ENCODE measurements at regions not wholly inside any gene's neighbourhood (a gene's known extent, or its start where the extent isn't known, plus 50 kb on each side); places are given as distances from the start of the nearest gene placed in this dataset.

DNA sequence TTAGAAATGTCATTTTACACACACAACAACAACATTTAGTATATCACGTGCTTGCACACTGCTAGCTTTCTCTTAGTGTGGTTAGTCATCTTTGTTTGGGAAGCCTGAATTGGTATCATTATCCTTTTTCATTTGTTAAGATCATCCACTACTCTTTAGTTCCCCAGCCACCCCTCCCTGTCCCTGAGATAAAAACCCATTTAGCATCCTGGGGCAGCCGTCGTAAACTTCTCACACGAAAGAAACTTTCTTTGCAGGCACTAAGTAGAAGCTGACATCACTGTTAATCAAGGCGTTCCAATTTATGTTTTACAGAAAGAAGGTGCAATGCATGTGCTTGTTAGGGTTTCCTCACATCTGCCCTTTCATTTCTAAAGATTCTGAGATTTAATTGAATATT is 475.1 kb upstream of the FZD8 start:
- no peak overlapping the region for H3K27ac ChIP-seq

DNA sequence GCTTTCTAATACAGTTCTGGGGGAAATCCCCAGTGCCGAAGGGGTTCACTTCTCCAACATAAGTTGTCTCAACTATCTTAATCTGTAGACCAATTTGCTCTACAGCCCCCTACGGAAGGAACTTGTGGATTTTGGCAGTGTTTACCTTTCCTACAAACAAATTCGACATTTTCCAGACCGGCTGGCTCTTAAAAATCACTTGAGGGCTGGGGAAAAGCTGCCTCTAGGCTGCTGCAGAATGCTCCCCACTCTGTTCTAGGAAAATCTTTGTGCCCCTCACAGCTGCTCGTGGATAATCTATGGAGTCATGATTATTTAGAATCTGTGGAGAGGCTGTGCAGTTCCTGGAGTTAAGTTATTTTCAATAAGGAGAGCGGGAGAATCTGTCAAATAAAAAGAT is 474.6 kb upstream of the FZD8 start:
- H3K27me3 ChIP-seq = no peaks in the 10 kb centered on the region
- H3K9me3 ChIP-seq = no peaks in the 10 kb centered on the region
- intact Hi-C loops (cut with DNase I) = no loop called here
- no peaks in the 10 kb centered on the region for H3K4me1 ChIP-seq
- WGBS, 2 donors = 63 to 67% methylated on average over 6 of the region's 6 CpGs
- H3K36me3 ChIP-seq = no peaks in the 10 kb centered on the region
- H3K27ac ChIP-seq = no peak overlapping the region
- TF ChIP-seq, protein P1, sequence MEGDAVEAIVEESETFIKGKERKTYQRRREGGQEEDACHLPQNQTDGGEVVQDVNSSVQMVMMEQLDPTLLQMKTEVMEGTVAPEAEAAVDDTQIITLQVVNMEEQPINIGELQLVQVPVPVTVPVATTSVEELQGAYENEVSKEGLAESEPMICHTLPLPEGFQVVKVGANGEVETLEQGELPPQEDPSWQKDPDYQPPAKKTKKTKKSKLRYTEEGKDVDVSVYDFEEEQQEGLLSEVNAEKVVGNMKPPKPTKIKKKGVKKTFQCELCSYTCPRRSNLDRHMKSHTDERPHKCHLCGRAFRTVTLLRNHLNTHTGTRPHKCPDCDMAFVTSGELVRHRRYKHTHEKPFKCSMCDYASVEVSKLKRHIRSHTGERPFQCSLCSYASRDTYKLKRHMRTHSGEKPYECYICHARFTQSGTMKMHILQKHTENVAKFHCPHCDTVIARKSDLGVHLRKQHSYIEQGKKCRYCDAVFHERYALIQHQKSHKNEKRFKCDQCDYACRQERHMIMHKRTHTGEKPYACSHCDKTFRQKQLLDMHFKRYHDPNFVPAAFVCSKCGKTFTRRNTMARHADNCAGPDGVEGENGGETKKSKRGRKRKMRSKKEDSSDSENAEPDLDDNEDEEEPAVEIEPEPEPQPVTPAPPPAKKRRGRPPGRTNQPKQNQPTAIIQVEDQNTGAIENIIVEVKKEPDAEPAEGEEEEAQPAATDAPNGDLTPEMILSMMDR (IDR thresholded peaks at IDR 0.05) = no peak
- TF ChIP-seq POLR2A (IDR thresholded peaks at IDR 0.05) = no peak
- no peak for DNase-seq
- H3K4me3 ChIP-seq = no peak overlapping the region

More for the DNA sequence above, 475.1 kb upstream of the FZD8 start:
- WGBS, 2 donors = 78 to 90% methylated on average over 5 of the region's 5 CpGs
- Histone ChIP-seq H3K36me3 (no peaks in the 10 kb centered on the region), H3K9me3 (no peaks in the 10 kb centered on the region), H3K4me3 (no peak overlapping the region), H3K27me3 (no peaks in the 10 kb centered on the region), H3K4me1 (no peaks in the 10 kb centered on the region)
- DNase-seq = no peak
- TF ChIP-seq, protein P1 (IDR thresholded peaks at IDR 0.05) = no peak
- no peak for TF ChIP-seq POLR2A (IDR thresholded peaks at IDR 0.05)
- intact Hi-C loops (cut with DNase I) = no loop called here

DNA sequence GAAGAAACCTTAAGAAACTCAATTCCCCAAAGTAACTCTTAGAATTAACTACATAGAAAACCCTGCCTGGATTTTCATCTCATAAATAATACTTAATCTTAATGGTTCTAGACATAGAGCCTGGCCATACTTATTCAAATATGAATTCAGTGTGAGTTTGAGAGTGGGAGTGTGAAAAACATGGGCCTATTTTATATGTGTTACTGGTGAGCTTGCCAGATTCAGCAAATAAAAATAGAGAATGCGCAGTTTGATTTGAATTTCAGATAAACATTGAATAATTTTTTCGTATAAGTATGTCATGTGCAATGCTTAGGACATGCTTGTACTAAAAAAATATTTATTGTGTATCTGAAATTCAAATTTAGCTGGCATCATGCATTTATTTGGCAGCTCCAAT is 473.9 kb upstream of the FZD8 start:
- Histone ChIP-seq H3K4me1 (no peaks in the 10 kb centered on the region), H3K36me3 (no peaks in the 10 kb centered on the region)

DNA sequence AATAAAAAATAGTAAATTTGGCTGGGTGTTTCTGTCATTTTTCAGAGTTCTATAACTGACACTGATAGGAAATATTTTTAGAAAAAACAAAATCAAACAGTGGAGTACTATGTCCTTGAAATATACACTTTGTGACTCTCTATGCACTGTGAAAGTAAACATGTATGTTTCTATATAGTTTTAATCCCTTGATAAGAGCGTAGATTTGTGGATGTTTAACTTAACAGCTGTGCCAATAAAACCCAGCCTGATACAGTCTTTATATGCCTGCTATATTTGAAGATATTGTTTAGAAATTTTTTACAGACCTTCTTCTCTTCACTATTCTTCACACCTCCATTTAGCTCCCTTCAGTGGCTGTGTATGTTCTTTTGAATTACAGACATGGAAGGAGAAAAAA is 473.3 kb upstream of the FZD8 start:
- intact Hi-C loops (cut with DNase I) = no loop called here
- DNase-seq = no peak
- H3K9me3 ChIP-seq = no peaks in the 10 kb centered on the region
- TF ChIP-seq, protein P1 (IDR thresholded peaks at IDR 0.05) = no peak
- no peak for TF ChIP-seq POLR2A (IDR thresholded peaks at IDR 0.05)
- no peaks in the 10 kb centered on the region for H3K27me3 ChIP-seq
- WGBS, 2 donors = 76 to 81% methylated on average over 1 of the region's 1 CpG
- H3K36me3 ChIP-seq = no peaks in the 10 kb centered on the region
- H3K4me3 ChIP-seq = no peak overlapping the region
- no peaks in the 10 kb centered on the region for H3K4me1 ChIP-seq
- no peak overlapping the region for H3K27ac ChIP-seq

More for the DNA sequence above, 473.9 kb upstream of the FZD8 start:
- no peak for DNase-seq
- Histone ChIP-seq H3K27ac (no peak overlapping the region), H3K4me3 (no peak overlapping the region), H3K27me3 (no peaks in the 10 kb centered on the region), H3K9me3 (no peaks in the 10 kb centered on the region)
- no peak for TF ChIP-seq POLR2A (IDR thresholded peaks at IDR 0.05)
- TF ChIP-seq, protein P1 (IDR thresholded peaks at IDR 0.05) = no peak
- WGBS, 2 donors = 69 to 90% methylated on average over 2 of the region's 2 CpGs
- intact Hi-C loops (cut with DNase I) = no loop called here

DNA sequence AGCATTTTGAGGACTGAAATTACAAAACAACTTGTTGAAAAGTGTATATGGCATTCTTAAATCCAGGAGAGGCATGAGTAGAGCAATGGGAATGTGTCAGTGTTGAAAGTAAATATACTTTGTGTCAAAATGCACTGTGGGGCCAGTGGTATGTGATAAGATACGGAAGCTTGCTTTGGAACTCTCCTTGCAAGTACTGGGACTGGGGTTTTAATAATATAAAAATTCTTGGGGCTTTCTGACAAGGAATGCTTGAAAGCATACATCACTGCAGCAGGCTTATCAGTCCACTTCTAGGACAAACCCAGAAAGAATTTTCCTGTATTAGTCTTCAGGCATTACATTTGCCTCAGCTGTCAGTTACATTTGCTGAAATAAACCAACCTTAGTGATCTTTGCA is 472.8 kb upstream of the FZD8 start:
- 73 to 92% methylated on average over 1 of the region's 1 CpG for WGBS, 2 donors
- no peaks in the 10 kb centered on the region for H3K9me3 ChIP-seq
- intact Hi-C loops (cut with DNase I) = no loop called here
- no peaks in the 10 kb centered on the region for H3K27me3 ChIP-seq
- no peaks in the 10 kb centered on the region for H3K4me1 ChIP-seq
- H3K27ac ChIP-seq = no peak overlapping the region
- DNase-seq = no peak
- H3K36me3 ChIP-seq = no peaks in the 10 kb centered on the region
- TF ChIP-seq, protein P1 (IDR thresholded peaks at IDR 0.05) = no peak
- no peak for TF ChIP-seq POLR2A (IDR thresholded peaks at IDR 0.05)
- H3K4me3 ChIP-seq = no peak overlapping the region
